Activated T-cell treated with anti-CD3 and anti-CD28 coated beads for 24 hours (primary cell): ENCODE measurements at regions not wholly inside any gene's neighbourhood (a gene's known extent, or its start where the extent isn't known, plus 50 kb on each side); places are given as distances from the start of the nearest gene placed in this dataset.

Source experiments
- DNase-seq: peaks from one replicate; pipeline ENCODE4 v3.0.0-alpha.2; 2020; ENCODE audit warnings: low read depth

DNA sequence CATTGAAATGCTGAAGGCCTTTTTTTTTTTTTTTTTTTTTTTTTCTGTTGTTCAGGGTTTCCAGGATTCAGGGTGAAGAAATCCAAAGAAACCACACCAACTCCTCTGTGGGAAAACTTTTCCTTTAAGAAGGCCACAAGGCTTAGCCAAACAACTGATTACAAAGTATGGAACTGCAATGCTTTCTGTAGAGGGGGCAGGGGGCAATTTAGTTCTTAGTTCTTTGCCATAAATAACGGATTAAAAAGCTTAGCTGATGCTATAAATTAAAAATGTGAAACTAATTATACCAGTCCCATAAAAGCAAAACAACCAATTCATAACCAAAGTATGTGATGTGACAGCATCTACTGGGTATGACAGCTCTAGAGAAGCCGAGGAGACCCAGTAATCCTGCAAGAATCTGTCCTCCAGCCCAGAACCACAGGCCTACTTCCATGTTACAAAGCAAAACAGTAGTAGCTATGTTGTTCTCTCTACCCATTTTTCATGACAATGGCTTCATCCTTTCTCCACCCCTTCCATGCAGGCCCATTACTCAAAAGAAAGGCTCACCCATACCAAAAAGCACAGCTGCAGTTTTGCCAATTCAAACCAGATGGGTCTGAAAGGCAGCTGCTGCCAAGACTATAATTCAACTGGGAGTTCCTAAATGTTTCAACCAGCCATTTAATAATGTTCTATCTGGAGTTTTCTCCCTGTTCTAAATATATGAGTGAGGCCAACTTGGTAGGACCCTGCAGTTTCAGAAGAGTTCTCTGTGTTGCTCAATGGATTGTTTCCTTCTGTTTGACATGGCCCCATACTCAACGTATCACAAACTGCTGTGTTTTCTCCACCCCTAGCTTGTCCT, 167.1 kb upstream of the ZFHX3 start:
- no peak for DNase-seq

- DNase-seq, result no peak
Measured at GRCh38 chr16:73213732-73214455, 166.0 kb upstream of the ZFHX3 start.

- no peak for DNase-seq
Measured at GRCh38 chr16:73212431-73212830, 164.5 kb upstream of the ZFHX3 start.

DNA sequence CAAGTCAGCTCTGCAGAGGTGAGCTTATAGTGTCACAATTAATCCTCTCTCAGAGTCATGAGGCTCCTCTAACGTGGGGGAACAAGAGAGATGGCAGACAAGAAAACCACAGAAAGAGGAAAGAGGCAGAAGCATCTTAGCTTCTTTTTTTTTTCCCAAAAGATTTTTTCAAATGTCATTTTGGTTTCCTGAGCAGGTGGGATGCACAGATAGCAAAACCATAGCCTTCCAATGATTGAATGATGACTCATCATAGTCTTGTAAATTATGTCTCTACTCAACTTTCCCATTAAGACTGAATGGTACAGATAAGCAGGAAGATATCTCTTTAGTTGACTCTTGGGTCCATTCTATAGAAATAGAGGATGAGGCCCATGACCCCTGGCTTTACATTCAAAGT, 162.8 kb upstream of the ZFHX3 start:
- no peak for DNase-seq

DNA sequence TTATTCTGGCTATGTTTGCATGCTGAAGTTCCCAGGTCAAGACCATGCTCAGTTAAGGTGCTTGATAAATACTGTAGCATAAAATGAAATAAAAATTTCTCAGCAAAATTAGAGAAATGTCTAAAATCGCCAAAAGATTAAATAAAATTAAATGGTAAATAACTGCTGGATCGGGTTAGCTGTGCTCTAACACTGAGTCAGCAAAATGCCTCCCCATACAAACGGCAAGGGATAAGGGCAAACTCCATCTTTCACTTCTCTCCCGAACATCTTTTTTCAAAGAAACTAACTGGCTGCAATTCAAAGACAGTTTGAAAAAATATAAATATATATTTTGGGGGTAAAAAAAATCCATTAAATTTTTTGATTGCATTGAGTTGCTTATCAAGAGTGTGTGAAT, 162.2 kb upstream of the ZFHX3 start:
- DNase-seq, result no peak

DNA sequence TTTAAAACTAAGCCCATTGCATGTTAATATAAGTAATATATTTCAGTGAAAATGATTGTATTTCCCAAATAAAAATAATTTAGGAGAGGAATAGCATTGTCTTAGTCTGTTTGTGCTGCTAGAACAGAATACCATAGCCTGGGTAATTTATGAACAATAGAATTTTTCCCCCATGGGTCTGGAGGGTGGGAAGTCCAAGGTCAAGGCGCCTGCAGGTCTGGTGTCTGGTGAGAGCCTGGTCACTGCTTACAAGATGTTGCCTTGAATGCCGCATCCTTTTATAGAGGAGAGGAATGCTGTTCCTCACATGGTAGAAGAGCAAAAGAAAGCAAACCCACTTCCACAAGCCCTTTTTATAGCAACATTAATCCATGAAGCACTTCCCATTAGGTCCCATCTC, 161.3 kb upstream of the ZFHX3 start:
- no peak for DNase-seq

DNA sequence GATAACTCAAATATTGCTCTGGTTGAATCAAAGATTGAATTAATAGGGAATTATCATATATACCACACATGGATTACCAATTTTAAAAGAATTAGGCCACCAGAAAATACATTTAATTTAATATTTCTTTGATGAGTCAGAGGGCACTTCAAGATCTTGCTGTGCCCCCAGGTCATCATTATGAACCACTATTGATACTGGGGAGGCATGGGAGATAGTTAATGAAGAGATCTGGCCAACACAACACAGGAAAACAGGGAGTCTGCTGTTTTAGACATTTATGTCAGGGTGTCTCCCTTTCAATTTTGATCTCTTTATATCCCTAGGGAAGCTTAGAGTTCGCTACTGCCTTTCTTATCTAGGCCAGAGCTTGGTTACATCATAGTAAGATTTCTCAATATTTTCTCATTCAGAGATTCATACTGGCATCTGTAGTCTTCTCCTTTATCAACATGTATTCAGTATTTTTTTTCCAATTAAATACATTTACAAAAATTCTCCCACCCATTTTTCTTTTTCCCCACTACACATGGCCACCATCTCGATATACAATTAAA, 158.3 kb upstream of the ZFHX3 start:
- no peak for DNase-seq

DNA sequence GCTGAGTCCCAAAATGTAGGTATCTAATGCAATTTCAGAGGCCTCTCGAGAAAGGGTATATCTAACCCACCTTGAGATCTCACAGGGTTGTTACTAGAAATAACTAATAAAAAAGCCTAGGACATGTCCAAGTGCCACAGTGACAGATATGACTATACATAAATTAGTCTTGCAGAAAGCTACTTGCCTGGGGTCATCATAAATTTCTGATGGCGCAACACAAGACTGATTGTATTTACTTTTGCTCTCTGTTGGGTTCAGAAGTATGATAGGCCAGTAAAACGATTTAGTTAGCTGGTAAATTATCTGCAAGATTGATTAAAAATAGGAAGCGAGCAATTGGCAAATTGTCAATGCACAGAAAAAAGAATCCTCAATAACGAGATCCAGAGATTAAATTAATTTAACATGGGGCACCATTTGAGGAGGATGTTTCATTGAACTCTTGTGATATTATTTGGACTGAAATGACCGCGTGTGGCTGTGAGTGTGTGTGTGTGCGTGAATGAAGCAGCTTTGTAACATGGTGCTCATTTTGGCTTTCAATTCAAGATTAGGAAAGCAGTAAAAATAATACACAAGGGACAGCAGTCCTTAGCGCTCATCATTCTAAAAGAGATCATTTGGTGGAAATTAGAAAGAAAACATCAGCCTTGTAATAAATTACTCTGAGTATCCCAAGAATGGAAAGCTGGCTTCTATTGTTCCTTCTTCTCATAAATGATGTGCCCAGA, 157.4 kb upstream of the ZFHX3 start:
- DNase-seq, result no peak

GRCh38 chr16:73204359-73205152, 156.6 kb upstream of the ZFHX3 start:
- DNase-seq, result no peak

DNA sequence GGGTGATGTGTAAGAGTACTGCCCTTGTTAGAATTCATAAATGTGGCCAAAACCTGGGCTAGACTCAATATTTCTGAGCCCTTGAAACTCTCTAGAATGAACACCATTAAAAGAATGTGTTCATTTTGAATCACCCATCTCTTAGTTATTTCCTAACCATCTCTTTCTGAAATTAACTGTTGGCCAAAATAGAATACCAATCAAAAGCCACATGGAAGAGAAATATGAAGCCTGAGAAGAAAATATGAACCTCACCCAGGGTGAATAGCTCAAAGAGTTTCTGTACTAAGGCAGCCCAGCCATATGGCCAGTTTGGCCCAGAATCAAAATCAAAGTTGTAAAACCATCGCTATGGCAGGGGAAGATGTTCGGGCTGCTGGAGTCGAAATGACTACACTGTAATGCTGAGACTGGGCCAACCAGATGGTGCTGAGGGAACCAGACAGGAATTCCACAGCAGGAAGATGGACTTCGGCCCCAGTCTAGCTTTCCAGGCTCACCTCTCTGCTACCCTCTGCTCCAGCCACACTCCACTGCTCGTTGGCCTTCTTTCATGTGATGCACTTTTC, 154.3 kb upstream of the ZFHX3 start:
- DNase-seq, result no peak

DNA sequence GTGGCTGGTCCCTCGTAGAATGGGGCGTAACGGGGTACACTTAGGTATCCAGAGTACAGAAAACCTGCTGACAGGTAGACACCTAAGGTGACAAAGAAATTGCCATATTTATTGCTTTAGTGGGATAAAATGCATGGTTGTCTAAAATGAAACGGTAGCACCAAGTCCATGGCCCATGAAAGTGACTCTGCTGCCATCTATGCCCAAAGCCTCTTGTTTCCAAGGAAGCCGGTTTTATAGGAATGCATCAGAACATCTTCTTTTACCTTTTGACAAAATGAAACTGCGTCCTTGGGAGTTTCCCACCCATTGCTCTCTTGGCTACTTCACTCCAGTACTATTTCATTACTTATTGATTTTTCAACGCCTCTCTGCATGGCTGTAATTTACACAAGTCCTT, 151.3 kb upstream of the ZFHX3 start:
- no peak for DNase-seq

- no peak for DNase-seq
Measured at GRCh38 chr16:73198481-73198880, 150.6 kb upstream of the ZFHX3 start.

- DNase-seq, result no peak
Measured at GRCh38 chr16:73197598-73197997, 149.7 kb upstream of the ZFHX3 start.

DNA sequence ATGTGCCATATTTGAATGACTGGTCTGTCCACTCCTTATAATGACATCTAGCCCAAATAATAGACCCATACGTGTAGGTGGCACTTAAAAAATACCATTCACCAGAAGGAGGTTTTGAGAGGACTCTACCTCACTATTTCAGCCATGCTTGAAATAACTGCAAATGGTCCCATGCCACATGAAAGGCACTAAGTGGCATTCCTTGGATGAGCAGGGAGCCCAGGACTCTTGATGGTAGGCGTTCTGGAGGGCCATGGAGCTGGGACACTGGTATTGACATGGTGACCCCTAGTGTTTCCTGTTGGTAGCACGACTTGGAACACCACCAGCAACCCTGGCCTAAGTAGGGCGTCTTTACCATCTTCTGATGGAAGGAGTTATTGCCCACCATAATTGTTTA, 148.7 kb upstream of the ZFHX3 start:
- DNase-seq, result peak; percentile 4

- DNase-seq, result no peak
Measured at GRCh38 chr16:73193464-73193863, 145.5 kb upstream of the ZFHX3 start.

GRCh38 chr16:73192232-73192894, 144.4 kb upstream of the ZFHX3 start:
- DNase-seq, result no peak

GRCh38 chr16:73191660-73192046, 143.7 kb upstream of the ZFHX3 start:
- no peak for DNase-seq

GRCh38 chr16:73190688-73191659, 143.0 kb upstream of the ZFHX3 start:
- DNase-seq, result no peak

GRCh38 chr16:73190256-73190655, 142.3 kb upstream of the ZFHX3 start:
- DNase-seq, result no peak

DNA sequence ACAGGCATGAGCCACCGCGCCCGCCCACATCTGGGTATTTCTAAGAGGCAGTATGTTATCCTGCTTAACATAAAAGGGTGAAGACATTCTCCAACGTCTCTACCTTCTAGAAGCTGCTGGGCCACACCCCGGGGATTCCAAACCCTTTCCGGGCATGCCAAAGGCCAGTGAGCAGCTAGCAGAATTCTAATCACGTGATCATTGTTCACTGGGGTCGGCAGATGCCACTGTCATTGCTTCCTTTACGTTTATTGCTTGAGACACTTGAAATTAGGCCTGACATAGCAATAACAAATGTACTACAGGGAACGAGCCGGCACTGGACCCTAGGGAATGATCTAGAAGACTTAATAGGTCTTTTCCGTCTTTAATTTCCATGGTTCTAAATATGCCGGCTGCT, 141.2 kb upstream of the ZFHX3 start:
- no peak for DNase-seq
